Lower leg skin (tissue), 3 donors: ENCODE measurements at regions not wholly inside any gene's neighbourhood (a gene's known extent, or its start where the extent isn't known, plus 50 kb on each side); places are given as distances from the start of the nearest gene placed in this dataset.

Experiments used
- CTCF ChIP-seq, 3 donors: fragments of 450-650 bp; IDR thresholded peaks; one replicate each; pipeline ENCODE4 v1.5.1; 2016; ENCODE audit warnings: antibody characterized with exemption in 3 of 3, mild to moderate bottlenecking in 3 of 3, moderate library complexity in 2 of 3
- POLR2A ChIP-seq, 2 donors: fragments of 450-650 bp; IDR thresholded peaks; one replicate each; pipeline ENCODE4 v1.6.1; 2016 to 2017; ENCODE audit warnings: antibody characterized with exemption in 2 of 2, mild to moderate bottlenecking in 1 of 2, moderate library complexity in 1 of 2

- TF ChIP-seq CTCF (IDR thresholded peaks at IDR 0.05) (no peak), POLR2A (IDR thresholded peaks at IDR 0.05) (no peak)
Measured at GRCh38 chr9:75653750-75654149, 236.7 kb upstream of the PCSK5 start.
